C4-2B (cell line): ENCODE measurements at regions not wholly inside any gene's neighbourhood (a gene's known extent, or its start where the extent isn't known, plus 50 kb on each side); places are given as distances from the start of the nearest gene placed in this dataset.

Source experiments
- CTCF ChIP-seq: fragments of 450-650 bp; conservative IDR thresholded peaks from 2 replicates; pipeline ENCODE4 v1.5.1; 2017; ENCODE audit warnings: mild to moderate bottlenecking
- ZFX ChIP-seq: fragments of 450-650 bp; IDR thresholded peaks from 2 replicates; pipeline ENCODE4 v1.6.1; 2017

GRCh38 chr2:221103930-221104329 is 468.2 kb downstream of the EPHA4 start:
- TF ChIP-seq CTCF (no peak), ZFX (no peak)
